ENCODE measurements at regions not wholly inside any gene's neighbourhood (a gene's known extent, or its start where the extent isn't known, plus 50 kb on each side); places are given as distances from the start of the nearest gene placed in this dataset.

- no peak for DNase-seq
Measured at GRCh38 chr1:234932106-234932505, 196.5 kb downstream of the TOMM20 start.

- DNase-seq, result no peak
Measured at GRCh38 chr1:234931404-234931973, 197.1 kb downstream of the TOMM20 start.

- no peak for DNase-seq
Measured at GRCh38 chr1:234929369-234929768, 199.3 kb downstream of the TOMM20 start.

- DNase-seq, result no peak
Measured at GRCh38 chr1:234928642-234929041, 200.0 kb downstream of the TOMM20 start.

- DNase-seq, result no peak
Measured at GRCh38 chr1:234927971-234928640, 200.5 kb downstream of the TOMM20 start.

GRCh38 chr1:234927312-234927970 lies 201.2 kb downstream of the TOMM20 start:
- DNase-seq, result no peak

- DNase-seq, result no peak
Measured at GRCh38 chr1:234926559-234927311, 201.9 kb downstream of the TOMM20 start.

GRCh38 chr1:234926264-234926558 lies 202.4 kb downstream of the TOMM20 start:
- no peak for DNase-seq

- DNase-seq, result no peak
Measured at GRCh38 chr1:234925440-234926263, 203.0 kb downstream of the TOMM20 start.

- no peak for DNase-seq
Measured at GRCh38 chr1:234924450-234925355, 203.9 kb downstream of the TOMM20 start.

- DNase-seq, result no peak
Measured at GRCh38 chr1:234923626-234924025, 205.0 kb downstream of the TOMM20 start.

GRCh38 chr1:234922987-234923386 lies 205.7 kb downstream of the TOMM20 start:
- DNase-seq, result no peak

- no peak for DNase-seq
Measured at GRCh38 chr1:234921266-234922062, 207.2 kb downstream of the TOMM20 start.

GRCh38 chr1:234920843-234921140 lies 207.8 kb downstream of the TOMM20 start:
- no peak for DNase-seq

GRCh38 chr1:234920136-234920842 lies 208.3 kb downstream of the TOMM20 start:
- no peak for DNase-seq

GRCh38 chr1:234918961-234919761 lies 209.5 kb downstream of the TOMM20 start:
- no peak for DNase-seq

- no peak for DNase-seq
Measured at GRCh38 chr1:234918181-234918841, 210.3 kb downstream of the TOMM20 start.

- no peak for DNase-seq
Measured at GRCh38 chr1:234917495-234918180, 211.0 kb downstream of the TOMM20 start.
